ENCODE measurements at regions not wholly inside any gene's neighbourhood (a gene's known extent, or its start where the extent isn't known, plus 50 kb on each side); places are given as distances from the start of the nearest gene placed in this dataset.
"Not testable (repeated sequence)": the region's sequence is repeated elsewhere in the genome, so short reads cannot be mapped to it uniquely, and the experiment has no call there.

GRCh38 chr14:41549821-41550607 is 56.7 kb upstream of the LRFN5 start:
- TF ChIP-seq, protein P1, sequence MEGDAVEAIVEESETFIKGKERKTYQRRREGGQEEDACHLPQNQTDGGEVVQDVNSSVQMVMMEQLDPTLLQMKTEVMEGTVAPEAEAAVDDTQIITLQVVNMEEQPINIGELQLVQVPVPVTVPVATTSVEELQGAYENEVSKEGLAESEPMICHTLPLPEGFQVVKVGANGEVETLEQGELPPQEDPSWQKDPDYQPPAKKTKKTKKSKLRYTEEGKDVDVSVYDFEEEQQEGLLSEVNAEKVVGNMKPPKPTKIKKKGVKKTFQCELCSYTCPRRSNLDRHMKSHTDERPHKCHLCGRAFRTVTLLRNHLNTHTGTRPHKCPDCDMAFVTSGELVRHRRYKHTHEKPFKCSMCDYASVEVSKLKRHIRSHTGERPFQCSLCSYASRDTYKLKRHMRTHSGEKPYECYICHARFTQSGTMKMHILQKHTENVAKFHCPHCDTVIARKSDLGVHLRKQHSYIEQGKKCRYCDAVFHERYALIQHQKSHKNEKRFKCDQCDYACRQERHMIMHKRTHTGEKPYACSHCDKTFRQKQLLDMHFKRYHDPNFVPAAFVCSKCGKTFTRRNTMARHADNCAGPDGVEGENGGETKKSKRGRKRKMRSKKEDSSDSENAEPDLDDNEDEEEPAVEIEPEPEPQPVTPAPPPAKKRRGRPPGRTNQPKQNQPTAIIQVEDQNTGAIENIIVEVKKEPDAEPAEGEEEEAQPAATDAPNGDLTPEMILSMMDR (IDR thresholded peaks at IDR 0.05; ENCODE audit: insufficient read depth, low read length, poor library complexity, severe bottlenecking): no peak
- H3K36me3 ChIP-seq (ENCODE audit: control insufficient read depth, insufficient read depth, low read length): no peaks in the 10 kb centered on the region
- H3K4me3 ChIP-seq (ENCODE audit: low read depth, low read length): no peak overlapping the region
- H3K27me3 ChIP-seq (ENCODE audit: control insufficient read depth, insufficient read depth, low read length): no peaks in the 10 kb centered on the region
- DNase-seq (ENCODE audit: low read depth): no peak

GRCh38 chr14:41549282-41549681 is 57.4 kb upstream of the LRFN5 start:
- TF ChIP-seq, protein P1 (IDR thresholded peaks at IDR 0.05; ENCODE audit: insufficient read depth, low read length, poor library complexity, severe bottlenecking): no peak
- Histone ChIP-seq H3K27me3 (ENCODE audit: control insufficient read depth, insufficient read depth, low read length) (no peaks in the 10 kb centered on the region), H3K36me3 (ENCODE audit: control insufficient read depth, insufficient read depth, low read length) (no peaks in the 10 kb centered on the region), H3K4me3 (ENCODE audit: low read depth, low read length) (no peak overlapping the region)
- DNase-seq (ENCODE audit: low read depth): no peak

GRCh38 chr14:41548666-41549065 is 58.0 kb upstream of the LRFN5 start:
- DNase-seq (ENCODE audit: low read depth): no peak
- TF ChIP-seq, protein P1 (IDR thresholded peaks at IDR 0.05; ENCODE audit: insufficient read depth, low read length, poor library complexity, severe bottlenecking): no peak
- H3K27me3 ChIP-seq (ENCODE audit: control insufficient read depth, insufficient read depth, low read length): no peaks in the 10 kb centered on the region
- H3K36me3 ChIP-seq (ENCODE audit: control insufficient read depth, insufficient read depth, low read length): no peaks in the 10 kb centered on the region
- H3K4me3 ChIP-seq (ENCODE audit: low read depth, low read length): no peak overlapping the region

DNA sequence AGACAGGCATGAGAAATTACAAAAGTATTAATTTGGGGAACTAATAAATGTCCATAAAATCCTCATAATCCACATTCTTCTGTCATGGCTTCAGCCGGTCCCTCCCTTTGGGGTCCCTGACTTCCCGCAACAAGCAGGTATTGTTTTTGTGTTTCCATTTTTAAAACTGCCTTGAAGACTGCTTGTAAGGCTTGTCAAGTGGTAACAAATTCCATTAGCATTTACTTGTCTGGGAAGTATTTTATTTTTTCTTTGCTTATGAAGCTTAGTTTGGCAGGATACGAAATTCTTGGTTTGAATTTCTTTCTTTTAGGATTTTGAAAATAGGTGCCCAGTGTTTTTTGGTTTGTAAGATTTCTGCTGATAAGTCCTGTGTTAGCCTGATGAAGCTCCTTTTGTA is 65.3 kb upstream of the LRFN5 start:
- no peak overlapping the region for H3K4me3 ChIP-seq (ENCODE audit: low read depth, low read length)
- no peaks in the 10 kb centered on the region for H3K36me3 ChIP-seq (ENCODE audit: control insufficient read depth, insufficient read depth, low read length)
- H3K27me3 ChIP-seq (ENCODE audit: control insufficient read depth, insufficient read depth, low read length): no peaks in the 10 kb centered on the region
- no peak for DNase-seq (ENCODE audit: low read depth)
- TF ChIP-seq, protein P1 (IDR thresholded peaks at IDR 0.05; ENCODE audit: insufficient read depth, low read length, poor library complexity, severe bottlenecking): no peak

DNA sequence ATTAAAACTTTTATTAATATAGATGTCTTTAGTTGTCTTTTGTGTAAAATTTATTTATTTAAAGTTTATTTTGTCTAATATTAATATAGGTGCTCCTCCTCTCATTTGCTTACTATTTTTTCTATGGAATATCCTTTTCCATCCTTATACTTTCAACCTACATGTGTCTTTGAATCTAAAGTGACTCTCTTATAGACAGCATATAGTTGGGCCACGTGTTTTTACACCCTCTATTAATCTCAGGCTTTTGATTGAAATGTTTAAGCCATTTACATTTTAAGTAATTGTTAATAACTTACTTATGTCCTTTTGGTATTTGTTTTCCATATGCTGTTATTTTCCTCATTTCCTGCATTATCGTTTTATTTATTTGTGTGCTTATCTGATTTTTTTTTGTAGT is 74.4 kb upstream of the LRFN5 start:
- no peak for DNase-seq (ENCODE audit: low read depth)
- Histone ChIP-seq H3K27me3 (ENCODE audit: control insufficient read depth, insufficient read depth, low read length) (no peaks in the 10 kb centered on the region), H3K4me3 (ENCODE audit: low read depth, low read length) (no peak overlapping the region), H3K36me3 (ENCODE audit: control insufficient read depth, insufficient read depth, low read length) (no peaks in the 10 kb centered on the region)
- TF ChIP-seq, protein P1 (IDR thresholded peaks at IDR 0.05; ENCODE audit: insufficient read depth, low read length, poor library complexity, severe bottlenecking): no peak

DNA sequence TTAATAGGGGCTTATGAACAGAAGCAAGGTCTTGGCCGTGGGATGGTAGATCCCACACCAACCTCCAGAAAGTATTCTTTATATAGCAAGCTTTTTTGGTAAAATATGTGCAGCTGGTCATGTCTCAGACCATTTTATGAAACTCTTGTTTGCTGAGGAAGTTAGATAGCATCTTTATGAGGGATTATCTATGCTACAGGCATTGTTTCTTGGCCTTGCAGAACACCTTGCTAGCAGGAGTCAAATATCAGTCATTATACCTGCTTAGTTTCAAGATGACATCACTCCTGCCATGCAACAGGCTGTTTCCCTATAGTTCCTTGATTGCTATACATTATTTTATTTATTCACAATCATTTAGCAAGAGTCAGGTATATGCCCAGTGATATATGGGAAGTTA is 84.8 kb upstream of the LRFN5 start:
- Histone ChIP-seq H3K27me3 (ENCODE audit: control insufficient read depth, insufficient read depth, low read length) (no peaks in the 10 kb centered on the region), H3K4me3 (ENCODE audit: low read depth, low read length) (no peak overlapping the region), H3K36me3 (ENCODE audit: control insufficient read depth, insufficient read depth, low read length) (no peaks in the 10 kb centered on the region)
- TF ChIP-seq, protein P1 (IDR thresholded peaks at IDR 0.05; ENCODE audit: insufficient read depth, low read length, poor library complexity, severe bottlenecking): no peak
- DNase-seq (ENCODE audit: low read depth): no peak

DNA sequence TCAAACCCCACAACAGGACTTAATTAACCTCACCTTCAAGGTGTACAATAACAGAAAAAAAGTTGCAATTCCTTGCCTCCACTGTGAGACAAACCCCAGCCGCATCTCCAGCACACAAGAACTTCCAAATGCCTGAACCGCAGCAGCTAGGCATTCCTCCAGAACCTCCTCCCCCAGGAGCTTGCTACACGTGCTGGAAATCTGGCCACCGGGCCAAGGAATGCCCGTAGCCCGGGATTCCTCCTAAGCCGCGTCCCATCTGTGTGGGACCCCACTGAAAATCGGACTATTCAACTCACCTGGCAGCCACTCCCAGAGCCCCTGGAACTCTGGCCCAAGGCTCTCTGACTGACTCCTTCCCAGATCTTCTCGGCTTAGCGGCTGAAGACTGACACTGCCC is 88.6 kb upstream of the LRFN5 start:
- not testable (repeated sequence) for H3K27me3 ChIP-seq (ENCODE audit: control insufficient read depth, insufficient read depth, low read length); H3K36me3 ChIP-seq (ENCODE audit: control insufficient read depth, insufficient read depth, low read length); DNase-seq (ENCODE audit: low read depth); H3K4me3 ChIP-seq (ENCODE audit: low read depth, low read length)
